Activated CD4-positive, alpha-beta T cell treated with anti-CD3 and anti-CD28 coated beads, Interleukin-2, amount 10 ng/mL, durations not matched to agents 24 days and 14 days (primary cell): ENCODE measurements at regions not wholly inside any gene's neighbourhood (a gene's known extent, or its start where the extent isn't known, plus 50 kb on each side); places are given as distances from the start of the nearest gene placed in this dataset.

Experiments
- DNase-seq: peaks from one replicate; pipeline ENCODE4 v3.0.0; 2022
- H3K27ac Mint-ChIP-seq: one replicate; pipeline ENCODE4 v1.8.0; 2022; ENCODE audit warnings: mild to moderate bottlenecking, mixed read lengths
- H3K27me3 Mint-ChIP-seq: one replicate; pipeline ENCODE4 v1.8.0; 2022; ENCODE audit warnings: mixed read lengths
- H3K36me3 Mint-ChIP-seq: one replicate; pipeline ENCODE4 v1.8.0; 2022; ENCODE audit warnings: low read depth, mild to moderate bottlenecking, mixed read lengths
- H3K4me1 Mint-ChIP-seq: one replicate; pipeline ENCODE4 v1.8.0; 2021; ENCODE audit warnings: mixed read lengths
- H3K4me3 Mint-ChIP-seq: one replicate; pipeline ENCODE4 v1.8.0; 2022; ENCODE audit warnings: mild to moderate bottlenecking, moderate library complexity, mixed read lengths
- H3K9me3 Mint-ChIP-seq: one replicate; pipeline ENCODE4 v1.8.0; 2021; ENCODE audit warnings: mixed read lengths
- intact Hi-C: fragments of 100-400 bp; cut with micrococcal nuclease; formaldehyde crosslinking; loops from one replicate; pipeline ENCODE4 v1.15.1; 2023

DNA sequence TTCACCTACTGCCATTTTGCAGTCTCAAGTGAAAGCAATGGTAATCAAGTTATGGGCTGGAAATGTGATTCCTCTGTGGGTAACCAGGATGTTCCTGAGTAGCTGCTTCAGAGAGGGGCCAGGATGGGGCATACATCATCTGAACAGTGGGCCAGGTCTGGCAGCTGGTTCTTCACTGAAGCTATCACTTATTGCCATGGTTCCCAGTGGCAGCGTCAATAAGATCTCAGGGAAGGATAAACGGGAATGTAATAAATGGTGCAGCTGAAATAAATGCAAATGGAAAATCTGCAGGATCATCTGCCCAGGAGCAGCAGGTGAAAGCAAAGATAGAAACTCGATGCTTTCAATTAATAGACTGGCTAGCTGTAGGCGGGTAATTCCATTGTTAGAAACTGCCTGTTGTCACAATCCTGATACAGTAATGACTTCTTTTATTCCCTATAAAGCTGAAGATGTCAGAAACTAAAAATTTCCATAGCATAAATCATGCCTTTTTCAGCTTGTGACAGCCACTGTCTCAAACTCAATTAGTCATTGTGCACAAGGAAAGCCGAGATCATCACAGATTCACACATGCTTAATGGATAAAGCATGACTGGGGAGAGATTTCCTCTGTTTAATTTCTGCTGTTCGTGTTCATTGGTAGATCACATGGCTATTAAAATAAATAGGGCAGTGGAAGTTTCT lies 56.2 kb upstream of the CCDC85A start:
- H3K4me1 Mint-ChIP-seq, result no peaks in the 10 kb centered on the region
- intact Hi-C loops, result no loop called here
- H3K4me3 Mint-ChIP-seq, result no peak overlapping the region
- no peaks in the 10 kb centered on the region for H3K9me3 Mint-ChIP-seq
- H3K27me3 Mint-ChIP-seq, result no peaks in the 10 kb centered on the region
- no peak for DNase-seq
- H3K27ac Mint-ChIP-seq, result no peak overlapping the region
- no peaks in the 10 kb centered on the region for H3K36me3 Mint-ChIP-seq

DNA sequence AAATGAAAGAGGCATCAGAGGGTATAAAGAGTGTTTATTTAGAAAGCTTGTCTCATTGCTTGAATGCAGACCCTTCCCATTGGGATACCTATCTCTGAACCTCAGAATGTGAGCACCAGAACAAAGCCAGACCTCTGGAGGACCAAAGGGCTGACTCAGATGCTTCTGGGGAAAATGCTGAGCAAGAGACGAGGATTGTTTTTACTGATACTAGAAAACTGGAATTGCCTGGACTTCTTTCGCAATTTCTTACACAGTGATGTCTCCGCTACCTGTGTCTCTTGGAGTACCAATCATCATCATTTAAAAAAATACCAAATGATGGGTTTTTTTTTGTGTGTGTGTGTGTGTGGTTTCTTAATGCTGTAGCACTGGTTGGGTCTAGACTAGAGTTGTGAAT lies 55.6 kb upstream of the CCDC85A start:
- DNase-seq, result no peak
- no peak overlapping the region for H3K27ac Mint-ChIP-seq
- no peaks in the 10 kb centered on the region for H3K36me3 Mint-ChIP-seq
- intact Hi-C loops, result no loop called here
- H3K9me3 Mint-ChIP-seq, result no peaks in the 10 kb centered on the region
- no peaks in the 10 kb centered on the region for H3K4me1 Mint-ChIP-seq
- no peaks in the 10 kb centered on the region for H3K27me3 Mint-ChIP-seq
- H3K4me3 Mint-ChIP-seq, result no peak overlapping the region

DNA sequence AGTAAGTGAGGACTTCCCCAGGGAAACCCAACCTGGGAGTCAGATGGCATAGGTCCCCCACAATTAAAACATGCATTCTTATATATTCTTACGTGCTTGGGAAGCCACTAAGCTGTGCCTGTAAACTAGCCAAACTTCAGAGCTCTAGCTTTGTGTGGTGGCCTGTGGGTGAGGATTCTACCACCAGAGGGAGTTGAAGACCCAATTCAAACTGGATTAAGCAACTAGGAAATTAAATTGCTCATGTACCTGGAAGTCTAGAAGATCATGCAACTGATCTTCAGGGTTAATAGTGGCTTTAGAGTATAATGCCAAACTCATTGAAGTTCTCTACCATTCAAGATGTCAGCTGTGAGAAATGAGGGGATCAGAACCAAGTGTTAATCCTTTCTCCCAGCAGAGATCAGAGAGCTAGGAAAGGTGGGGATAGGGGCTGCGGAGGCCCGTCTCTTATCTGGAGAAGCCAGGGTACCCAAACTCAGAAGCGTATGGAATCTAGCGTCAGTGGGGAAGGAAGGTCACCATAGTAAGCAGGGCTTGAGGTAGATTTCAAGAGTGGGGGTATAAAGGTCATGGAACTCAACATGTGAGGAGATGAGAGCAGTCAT lies 53.2 kb upstream of the CCDC85A start:
- DNase-seq, result no peak
- intact Hi-C loops, result no loop called here
- no peak overlapping the region for H3K27ac Mint-ChIP-seq
- H3K9me3 Mint-ChIP-seq, result no peaks in the 10 kb centered on the region
- H3K27me3 Mint-ChIP-seq, result no peaks in the 10 kb centered on the region
- H3K4me1 Mint-ChIP-seq, result no peaks in the 10 kb centered on the region
- H3K4me3 Mint-ChIP-seq, result no peak overlapping the region
- no peaks in the 10 kb centered on the region for H3K36me3 Mint-ChIP-seq

DNA sequence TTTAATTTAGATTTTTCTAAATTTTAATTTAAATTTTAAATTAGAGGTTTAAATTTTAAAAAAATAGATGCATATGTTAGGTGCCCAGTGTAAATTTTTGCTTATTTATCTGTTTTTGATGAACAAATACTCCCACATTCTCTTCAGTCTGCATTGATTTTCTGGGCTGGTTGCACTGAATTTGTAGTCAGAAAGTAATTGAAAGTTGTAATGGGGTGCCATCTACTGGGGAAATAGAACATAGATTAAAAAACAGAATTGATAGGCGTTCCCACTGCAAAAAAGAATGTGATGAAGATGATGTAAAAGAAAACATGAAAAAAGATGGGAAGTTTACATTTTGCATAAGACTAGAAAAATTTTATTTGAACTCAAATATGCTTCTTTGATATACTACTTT lies 51.7 kb upstream of the CCDC85A start:
- Mint-ChIP-seq H3K9me3 (no peaks in the 10 kb centered on the region), H3K4me1 (no peaks in the 10 kb centered on the region), H3K27me3 (no peaks in the 10 kb centered on the region), H3K27ac (no peak overlapping the region), H3K4me3 (no peak overlapping the region), H3K36me3 (no peaks in the 10 kb centered on the region)
- no peak for DNase-seq
- intact Hi-C loops, result loop anchor here (2.0 kb wide), 1 partner anchor 415 kb away; no protein-coding TSS in a partner anchor

DNA sequence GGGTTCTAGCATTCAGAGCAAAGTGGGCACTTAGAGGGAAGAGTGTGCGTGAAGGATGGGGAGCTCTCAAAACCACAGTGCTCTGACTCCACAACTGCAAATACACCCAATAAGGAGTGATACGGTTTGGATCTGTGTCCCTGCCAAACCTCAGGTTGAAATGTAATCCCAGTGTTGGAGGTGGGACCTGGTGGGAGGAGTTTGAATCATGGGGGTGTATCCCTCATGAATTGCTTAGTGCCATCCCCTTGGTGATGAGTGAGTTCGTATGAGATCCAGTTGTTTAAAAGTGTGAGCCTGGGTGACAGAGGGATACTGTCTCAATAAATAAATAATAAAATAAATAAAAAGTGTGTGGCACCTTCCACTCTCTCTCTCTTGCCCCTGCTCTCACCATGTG lies 50.3 kb upstream of the CCDC85A start:
- H3K4me3 Mint-ChIP-seq, result no peak overlapping the region
- no peaks in the 10 kb centered on the region for H3K4me1 Mint-ChIP-seq
- H3K36me3 Mint-ChIP-seq, result no peaks in the 10 kb centered on the region
- no peaks in the 10 kb centered on the region for H3K9me3 Mint-ChIP-seq
- H3K27ac Mint-ChIP-seq, result no peak overlapping the region
- intact Hi-C loops, result loop anchor here (2.0 kb wide), 1 partner anchor 417 kb away; no protein-coding TSS in a partner anchor
- DNase-seq, result no peak
- no peaks in the 10 kb centered on the region for H3K27me3 Mint-ChIP-seq

DNA sequence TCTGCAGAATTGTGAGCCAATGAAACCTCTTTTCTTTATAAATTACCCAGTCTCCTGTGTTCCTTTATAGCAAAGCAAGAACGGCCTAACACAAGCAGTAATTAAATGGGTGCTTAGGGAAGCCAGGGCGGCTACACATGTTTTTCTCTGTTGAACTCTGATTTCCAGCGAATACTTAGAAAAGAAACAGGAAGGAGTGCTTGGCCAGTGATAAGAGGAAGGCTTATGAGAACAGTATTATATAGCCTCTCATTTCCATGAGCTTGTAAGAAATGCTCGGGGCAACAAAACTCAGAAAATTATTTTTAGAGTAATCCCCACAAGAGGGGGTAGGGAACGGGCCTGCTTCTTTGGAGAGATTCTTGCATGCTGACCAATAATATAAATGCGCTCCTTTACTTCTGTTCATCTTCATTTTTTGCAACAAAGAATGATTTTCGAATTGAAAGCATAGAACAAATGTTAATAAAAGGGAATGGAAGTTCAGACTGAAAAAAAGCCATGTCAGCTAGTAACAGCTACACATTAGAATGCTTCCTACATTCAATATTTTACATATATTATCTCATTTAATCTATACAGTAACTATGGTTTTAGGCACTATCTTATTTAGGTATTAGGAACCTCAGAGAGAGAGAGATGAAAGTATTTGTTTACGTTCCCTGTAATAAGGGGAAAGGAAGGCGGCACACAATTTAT lies 49.7 kb upstream of the CCDC85A start:
- Mint-ChIP-seq H3K4me1 (no peaks in the 10 kb centered on the region), H3K4me3 (no peak overlapping the region)
- DNase-seq, result no peak

More for the DNA sequence above, 49.7 kb upstream of the CCDC85A start:
- Mint-ChIP-seq H3K36me3 (no peaks in the 10 kb centered on the region), H3K9me3 (no peaks in the 10 kb centered on the region), H3K27me3 (no peaks in the 10 kb centered on the region), H3K27ac (no peak overlapping the region)
- intact Hi-C loops, result loop anchor here (2.0 kb wide), 1 partner anchor 417 kb away; no protein-coding TSS in a partner anchor
